ENCODE measurements at regions not wholly inside any gene's neighbourhood (a gene's known extent, or its start where the extent isn't known, plus 50 kb on each side); places are given as distances from the start of the nearest gene placed in this dataset.

- no peaks in the 10 kb centered on the region for H3K27me3 ChIP-seq
- intact Hi-C loops (cut with DNase I), result loop anchor here (10.0 kb wide), 2 partner anchors 244 to 584 kb away; partner anchors contain the start of gene HMGB1
- H3K4me3 ChIP-seq, result no peak overlapping the region
- TF ChIP-seq POLR2A (IDR thresholded peaks at IDR 0.05; ENCODE audit: low read depth) (no peak), CTCF (IDR thresholded peaks at IDR 0.05) (no peak), POLR2AphosphoS5 (IDR thresholded peaks at IDR 0.05) (no peak), EP300 (IDR thresholded peaks at IDR 0.05) (no peak)
- peaks cover 23 to 32% (median 28%) of the 10 kb centered on the region in 4 donors for H3K4me1 ChIP-seq
- DNase-seq (ENCODE audit: extremely low spot score), result no peak
- H3K36me3 ChIP-seq, result no peaks in the 10 kb centered on the region
- no peak overlapping the region for H3K27ac ChIP-seq (replicated peaks in 1 of 4)
- no peaks in the 10 kb centered on the region for H3K9me3 ChIP-seq
- 82% methylated on average over 4 of the region's 4 CpGs for WGBS
Measured at GRCh38 chr13:31049083-31049482, 112.6 kb downstream of the HSPH1 start.

- H3K4me3 ChIP-seq, result no peak overlapping the region
- no peaks in the 10 kb centered on the region for H3K27me3 ChIP-seq
- DNase-seq (ENCODE audit: extremely low spot score), result no peak
- 77% methylated on average over 3 of the region's 3 CpGs for WGBS
- TF ChIP-seq CTCF (IDR thresholded peaks at IDR 0.05) (no peak), EP300 (IDR thresholded peaks at IDR 0.05) (no peak), POLR2AphosphoS5 (IDR thresholded peaks at IDR 0.05) (no peak), POLR2A (IDR thresholded peaks at IDR 0.05; ENCODE audit: low read depth) (no peak)
- peaks cover 23 to 35% (median 30%) of the 10 kb centered on the region in 4 donors for H3K4me1 ChIP-seq
- no peaks in the 10 kb centered on the region for H3K36me3 ChIP-seq
- no peak overlapping the region for H3K27ac ChIP-seq (replicated peaks in 1 of 4)
- H3K9me3 ChIP-seq, result no peaks in the 10 kb centered on the region
- intact Hi-C loops (cut with DNase I), result loop anchor here (10.0 kb wide), 2 partner anchors 244 to 584 kb away; partner anchors contain the start of gene HMGB1
Measured at GRCh38 chr13:31048521-31048920, 113.2 kb downstream of the HSPH1 start.

- Histone ChIP-seq H3K4me3 (peak overlapping the region in 2 of 4 donors; percentile 13 to 14), H3K4me1 (peaks cover 23 to 35% (median 30%) of the 10 kb centered on the region in 4 donors), H3K27ac (replicated peaks in 1 of 4) (peak overlapping the region in 2 of 4 donors; percentile 58 to 67), H3K9me3 (no peaks in the 10 kb centered on the region), H3K36me3 (no peaks in the 10 kb centered on the region), H3K27me3 (no peaks in the 10 kb centered on the region)
- TF ChIP-seq POLR2A (IDR thresholded peaks at IDR 0.05; ENCODE audit: low read depth) (no peak), EP300 (IDR thresholded peaks at IDR 0.05) (no peak), CTCF (IDR thresholded peaks at IDR 0.05) (no peak), POLR2AphosphoS5 (IDR thresholded peaks at IDR 0.05) (no peak)
- intact Hi-C loops (cut with DNase I), result loop anchor here (10.0 kb wide), 2 partner anchors 242 to 582 kb away; partner anchors contain the start of gene HMGB1
- 15% methylated on average over 16 of the region's 16 CpGs for WGBS
- no peak for DNase-seq (ENCODE audit: extremely low spot score)
Measured at GRCh38 chr13:31046711-31047279, 114.3 kb downstream of the TEX26 start.

- Histone ChIP-seq H3K4me1 (peaks cover 23 to 35% (median 30%) of the 10 kb centered on the region in 4 donors), H3K9me3 (no peaks in the 10 kb centered on the region), H3K27ac (replicated peaks in 1 of 4) (peak overlapping the region; percentile 43 to 67 (median 52)), H3K36me3 (no peaks in the 10 kb centered on the region), H3K27me3 (no peaks in the 10 kb centered on the region), H3K4me3 (no peak overlapping the region)
- no peak for DNase-seq (ENCODE audit: extremely low spot score)
- WGBS, result 33% methylated on average over 11 of the region's 11 CpGs
- TF ChIP-seq POLR2A (IDR thresholded peaks at IDR 0.05; ENCODE audit: low read depth), result no peak
- TF ChIP-seq POLR2AphosphoS5 (IDR thresholded peaks at IDR 0.05), result peak; percentile 55 to 62
- intact Hi-C loops (cut with DNase I), result loop anchor here (10.0 kb wide), 2 partner anchors 241 to 581 kb away; partner anchors contain the start of gene HMGB1
Measured at GRCh38 chr13:31045286-31046081, 113.0 kb downstream of the TEX26 start.

All from esophagus muscularis mucosa (tissue), 4 donors.